ENCODE measurements at regions not wholly inside any gene's neighbourhood (a gene's known extent, or its start where the extent isn't known, plus 50 kb on each side); places are given as distances from the start of the nearest gene placed in this dataset.

DNA sequence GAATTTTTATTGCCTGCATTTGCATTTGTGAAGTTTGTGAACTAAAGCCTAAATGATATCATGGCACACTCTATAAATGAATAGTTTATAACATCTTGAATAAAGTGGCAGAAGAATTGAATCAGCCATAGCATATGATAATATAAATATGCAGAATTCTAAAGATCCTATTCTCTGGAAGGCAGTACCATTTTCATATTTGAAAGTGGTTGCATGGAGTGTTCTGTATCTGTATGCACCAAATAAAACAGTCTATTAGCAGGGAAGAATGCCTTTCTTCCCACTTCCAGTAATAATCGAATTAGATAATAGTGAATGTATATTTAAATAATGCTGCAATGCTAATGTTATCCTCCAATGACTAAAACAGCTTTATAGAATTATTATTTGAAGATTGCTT, 57.9 kb upstream of the TRIM67 start (continued):
- no peak for TF ChIP-seq CBX5 (IDR thresholded peaks at IDR 0.05; ENCODE audit: low read depth, low read length)
- no peak for TF ChIP-seq GABPA (IDR thresholded peaks at IDR 0.05; ENCODE audit: borderline replicate concordance, insufficient read depth, low read length)
- no peak for TF ChIP-seq SIRT6 (IDR thresholded peaks at IDR 0.05; ENCODE audit: low read length)
- no peak for TF ChIP-seq ZNF274 (IDR thresholded peaks at IDR 0.05; ENCODE audit: borderline replicate concordance, extremely low read depth, low read length)
- no peak for TF ChIP-seq JUND (IDR thresholded peaks at IDR 0.05; ENCODE audit: low read length)
- TF ChIP-seq, protein P1, sequence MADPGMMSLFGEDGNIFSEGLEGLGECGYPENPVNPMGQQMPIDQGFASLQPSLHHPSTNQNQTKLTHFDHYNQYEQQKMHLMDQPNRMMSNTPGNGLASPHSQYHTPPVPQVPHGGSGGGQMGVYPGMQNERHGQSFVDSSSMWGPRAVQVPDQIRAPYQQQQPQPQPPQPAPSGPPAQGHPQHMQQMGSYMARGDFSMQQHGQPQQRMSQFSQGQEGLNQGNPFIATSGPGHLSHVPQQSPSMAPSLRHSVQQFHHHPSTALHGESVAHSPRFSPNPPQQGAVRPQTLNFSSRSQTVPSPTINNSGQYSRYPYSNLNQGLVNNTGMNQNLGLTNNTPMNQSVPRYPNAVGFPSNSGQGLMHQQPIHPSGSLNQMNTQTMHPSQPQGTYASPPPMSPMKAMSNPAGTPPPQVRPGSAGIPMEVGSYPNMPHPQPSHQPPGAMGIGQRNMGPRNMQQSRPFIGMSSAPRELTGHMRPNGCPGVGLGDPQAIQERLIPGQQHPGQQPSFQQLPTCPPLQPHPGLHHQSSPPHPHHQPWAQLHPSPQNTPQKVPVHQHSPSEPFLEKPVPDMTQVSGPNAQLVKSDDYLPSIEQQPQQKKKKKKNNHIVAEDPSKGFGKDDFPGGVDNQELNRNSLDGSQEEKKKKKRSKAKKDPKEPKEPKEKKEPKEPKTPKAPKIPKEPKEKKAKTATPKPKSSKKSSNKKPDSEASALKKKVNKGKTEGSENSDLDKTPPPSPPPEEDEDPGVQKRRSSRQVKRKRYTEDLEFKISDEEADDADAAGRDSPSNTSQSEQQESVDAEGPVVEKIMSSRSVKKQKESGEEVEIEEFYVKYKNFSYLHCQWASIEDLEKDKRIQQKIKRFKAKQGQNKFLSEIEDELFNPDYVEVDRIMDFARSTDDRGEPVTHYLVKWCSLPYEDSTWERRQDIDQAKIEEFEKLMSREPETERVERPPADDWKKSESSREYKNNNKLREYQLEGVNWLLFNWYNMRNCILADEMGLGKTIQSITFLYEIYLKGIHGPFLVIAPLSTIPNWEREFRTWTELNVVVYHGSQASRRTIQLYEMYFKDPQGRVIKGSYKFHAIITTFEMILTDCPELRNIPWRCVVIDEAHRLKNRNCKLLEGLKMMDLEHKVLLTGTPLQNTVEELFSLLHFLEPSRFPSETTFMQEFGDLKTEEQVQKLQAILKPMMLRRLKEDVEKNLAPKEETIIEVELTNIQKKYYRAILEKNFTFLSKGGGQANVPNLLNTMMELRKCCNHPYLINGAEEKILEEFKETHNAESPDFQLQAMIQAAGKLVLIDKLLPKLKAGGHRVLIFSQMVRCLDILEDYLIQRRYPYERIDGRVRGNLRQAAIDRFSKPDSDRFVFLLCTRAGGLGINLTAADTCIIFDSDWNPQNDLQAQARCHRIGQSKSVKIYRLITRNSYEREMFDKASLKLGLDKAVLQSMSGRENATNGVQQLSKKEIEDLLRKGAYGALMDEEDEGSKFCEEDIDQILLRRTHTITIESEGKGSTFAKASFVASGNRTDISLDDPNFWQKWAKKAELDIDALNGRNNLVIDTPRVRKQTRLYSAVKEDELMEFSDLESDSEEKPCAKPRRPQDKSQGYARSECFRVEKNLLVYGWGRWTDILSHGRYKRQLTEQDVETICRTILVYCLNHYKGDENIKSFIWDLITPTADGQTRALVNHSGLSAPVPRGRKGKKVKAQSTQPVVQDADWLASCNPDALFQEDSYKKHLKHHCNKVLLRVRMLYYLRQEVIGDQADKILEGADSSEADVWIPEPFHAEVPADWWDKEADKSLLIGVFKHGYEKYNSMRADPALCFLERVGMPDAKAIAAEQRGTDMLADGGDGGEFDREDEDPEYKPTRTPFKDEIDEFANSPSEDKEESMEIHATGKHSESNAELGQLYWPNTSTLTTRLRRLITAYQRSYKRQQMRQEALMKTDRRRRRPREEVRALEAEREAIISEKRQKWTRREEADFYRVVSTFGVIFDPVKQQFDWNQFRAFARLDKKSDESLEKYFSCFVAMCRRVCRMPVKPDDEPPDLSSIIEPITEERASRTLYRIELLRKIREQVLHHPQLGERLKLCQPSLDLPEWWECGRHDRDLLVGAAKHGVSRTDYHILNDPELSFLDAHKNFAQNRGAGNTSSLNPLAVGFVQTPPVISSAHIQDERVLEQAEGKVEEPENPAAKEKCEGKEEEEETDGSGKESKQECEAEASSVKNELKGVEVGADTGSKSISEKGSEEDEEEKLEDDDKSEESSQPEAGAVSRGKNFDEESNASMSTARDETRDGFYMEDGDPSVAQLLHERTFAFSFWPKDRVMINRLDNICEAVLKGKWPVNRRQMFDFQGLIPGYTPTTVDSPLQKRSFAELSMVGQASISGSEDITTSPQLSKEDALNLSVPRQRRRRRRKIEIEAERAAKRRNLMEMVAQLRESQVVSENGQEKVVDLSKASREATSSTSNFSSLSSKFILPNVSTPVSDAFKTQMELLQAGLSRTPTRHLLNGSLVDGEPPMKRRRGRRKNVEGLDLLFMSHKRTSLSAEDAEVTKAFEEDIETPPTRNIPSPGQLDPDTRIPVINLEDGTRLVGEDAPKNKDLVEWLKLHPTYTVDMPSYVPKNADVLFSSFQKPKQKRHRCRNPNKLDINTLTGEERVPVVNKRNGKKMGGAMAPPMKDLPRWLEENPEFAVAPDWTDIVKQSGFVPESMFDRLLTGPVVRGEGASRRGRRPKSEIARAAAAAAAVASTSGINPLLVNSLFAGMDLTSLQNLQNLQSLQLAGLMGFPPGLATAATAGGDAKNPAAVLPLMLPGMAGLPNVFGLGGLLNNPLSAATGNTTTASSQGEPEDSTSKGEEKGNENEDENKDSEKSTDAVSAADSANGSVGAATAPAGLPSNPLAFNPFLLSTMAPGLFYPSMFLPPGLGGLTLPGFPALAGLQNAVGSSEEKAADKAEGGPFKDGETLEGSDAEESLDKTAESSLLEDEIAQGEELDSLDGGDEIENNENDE (IDR thresholded peaks at IDR 0.05; ENCODE audit: insufficient replicate concordance, low read length), result no peak
- no peak for TF ChIP-seq KDM4A (IDR thresholded peaks at IDR 0.05; ENCODE audit: low read depth, low read length, severe bottlenecking)
- TF ChIP-seq SUZ12 (IDR thresholded peaks at IDR 0.05; ENCODE audit: low read length), result no peak
- no peak for TF ChIP-seq YY1 (IDR thresholded peaks at IDR 0.05; ENCODE audit: low read depth, low read length)
